ENCODE measurements at regions not wholly inside any gene's neighbourhood (a gene's known extent, or its start where the extent isn't known, plus 50 kb on each side); places are given as distances from the start of the nearest gene placed in this dataset.

DNA sequence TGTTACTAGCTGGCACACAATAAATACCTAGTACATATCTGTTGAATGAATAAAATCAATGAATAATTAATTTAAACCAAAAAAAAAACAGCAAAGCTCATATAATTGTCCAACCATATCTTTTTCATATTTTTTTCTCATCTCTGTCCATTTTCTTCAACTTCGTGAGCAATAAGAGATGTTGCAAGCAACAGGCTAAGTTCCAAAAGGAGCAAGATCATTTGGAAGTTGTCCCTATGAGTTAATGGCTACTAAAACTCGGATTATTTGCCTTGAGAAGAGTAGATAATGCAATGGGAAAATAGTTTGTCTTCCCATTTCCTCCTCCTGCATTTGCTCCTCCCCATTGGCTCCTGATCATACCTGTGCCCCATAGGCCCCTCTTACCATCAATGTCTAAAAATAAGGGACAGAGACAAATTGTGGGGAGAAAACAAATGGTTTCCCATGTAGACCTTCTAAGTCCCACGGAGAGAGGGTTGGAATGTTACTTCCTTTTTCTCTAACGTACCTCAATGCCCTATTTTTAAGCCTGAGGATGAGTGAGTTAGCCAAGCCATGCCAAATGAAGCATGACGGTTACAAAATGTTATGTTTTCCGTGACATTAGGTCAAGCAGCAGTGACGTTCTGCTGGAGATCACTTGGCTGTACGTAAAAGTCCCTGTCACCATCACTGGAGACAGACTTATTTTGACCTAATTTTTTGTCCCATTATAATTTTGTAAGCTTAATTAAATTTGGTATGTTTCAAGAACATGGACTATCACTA is 217.3 kb upstream of the PREP start:
- Mint-ChIP-seq H3K4me3 (no peak overlapping the region), H3K27ac (peak overlapping the region; percentile 61), H3K36me3 (ENCODE audit: insufficient read depth in 2 of 2) (peaks cover 0 to 6% of the 10 kb centered on the region in 2 donors), H3K27me3 (ENCODE audit: low read depth) (peaks cover 23% of the 10 kb centered on the region), H3K4me1 (ENCODE audit: low read depth) (peaks cover 6% of the 10 kb centered on the region), H3K9me3 (peaks cover 0 to 5% of the 10 kb centered on the region in 2 donors)
- DNase-seq (no peak), ATAC-seq (replicated peaks in 1 of 2) (no peak)

DNA sequence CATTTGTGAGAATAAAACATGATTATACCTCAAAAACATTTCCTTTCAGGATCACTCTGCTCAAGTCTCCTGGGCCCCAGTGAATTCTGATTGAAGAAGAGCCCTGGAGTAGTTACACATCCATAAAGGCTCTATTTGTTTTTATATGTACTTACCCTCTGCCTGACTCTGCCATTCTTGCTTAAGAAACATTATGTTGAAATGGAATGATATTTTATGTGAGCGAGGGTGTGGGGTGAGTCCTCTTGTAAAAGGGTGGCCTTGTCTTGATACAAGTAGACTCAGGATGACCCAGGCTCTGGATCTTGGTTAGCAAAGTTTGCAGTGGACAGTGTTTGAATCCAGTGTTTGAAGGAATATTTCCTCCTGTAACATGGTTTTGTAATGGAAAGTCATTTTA is 215.4 kb upstream of the PREP start:
- Mint-ChIP-seq H3K4me3 (no peak overlapping the region), H3K9me3 (peaks cover 0 to 5% of the 10 kb centered on the region in 2 donors), H3K27me3 (ENCODE audit: low read depth) (peaks cover 16% of the 10 kb centered on the region), H3K4me1 (ENCODE audit: low read depth) (peaks cover 6% of the 10 kb centered on the region), H3K27ac (no peak overlapping the region), H3K36me3 (ENCODE audit: insufficient read depth in 2 of 2) (peaks cover 2 to 7% of the 10 kb centered on the region in 2 donors)
- DNase-seq (no peak), ATAC-seq (replicated peaks in 1 of 2) (no peak)

DNA sequence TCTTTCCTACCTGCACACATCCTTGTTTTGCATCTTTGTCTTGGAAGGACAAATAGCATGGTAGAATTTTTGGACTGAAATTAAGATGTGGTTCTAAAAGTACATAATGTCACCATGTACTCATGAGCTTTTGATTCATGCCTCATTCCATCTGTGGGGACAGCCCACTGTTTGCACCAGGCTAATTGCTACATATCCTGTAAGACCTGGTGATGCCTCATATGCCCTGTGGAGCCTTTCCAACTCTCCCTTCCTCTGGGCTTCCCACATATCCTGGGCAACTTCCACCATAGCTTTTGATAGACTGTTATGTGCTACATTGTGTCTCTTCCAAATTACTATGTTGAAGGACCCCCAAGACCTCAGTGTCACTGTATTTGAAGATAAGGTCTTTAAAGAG is 213.6 kb upstream of the PREP start:
- no peak for ATAC-seq (replicated peaks in 1 of 2)
- H3K27ac Mint-ChIP-seq = no peak overlapping the region
- H3K4me1 Mint-ChIP-seq (ENCODE audit: low read depth) = peaks cover 6% of the 10 kb centered on the region
- H3K4me3 Mint-ChIP-seq = no peak overlapping the region
- peaks cover 2 to 7% of the 10 kb centered on the region in 2 donors for H3K36me3 Mint-ChIP-seq (ENCODE audit: insufficient read depth in 2 of 2)
- DNase-seq = no peak
- peaks cover 15% of the 10 kb centered on the region for H3K27me3 Mint-ChIP-seq (ENCODE audit: low read depth)
- peaks cover 0 to 5% of the 10 kb centered on the region in 2 donors for H3K9me3 Mint-ChIP-seq

DNA sequence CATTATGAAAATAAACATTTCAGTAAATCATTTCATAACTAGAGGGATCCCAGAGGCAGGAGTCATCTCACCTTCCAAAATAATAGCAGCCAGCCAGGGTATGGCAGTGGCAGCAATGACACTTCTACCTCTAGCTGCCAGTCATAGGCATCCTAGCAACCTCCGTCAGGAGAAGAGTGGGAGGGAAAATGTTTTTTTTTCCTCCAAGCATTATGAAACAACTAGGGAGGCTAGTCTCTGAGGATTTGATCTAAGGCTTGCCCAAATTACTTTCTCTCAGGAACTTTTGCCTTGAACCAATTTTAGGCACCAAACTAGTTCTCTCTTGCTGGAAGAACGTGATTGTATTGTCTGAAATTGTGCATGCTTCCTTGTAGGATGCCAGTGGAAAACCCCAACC is 208.7 kb upstream of the PREP start:
- Mint-ChIP-seq H3K9me3 (peaks cover 0 to 2% of the 10 kb centered on the region in 2 donors), H3K27me3 (ENCODE audit: low read depth) (peaks cover 18% of the 10 kb centered on the region), H3K4me3 (no peak overlapping the region), H3K27ac (no peak overlapping the region), H3K4me1 (ENCODE audit: low read depth) (peaks cover 7% of the 10 kb centered on the region), H3K36me3 (ENCODE audit: insufficient read depth in 2 of 2) (peaks cover 2 to 6% of the 10 kb centered on the region in 2 donors)
- DNase-seq (no peak), ATAC-seq (replicated peaks in 1 of 2) (no peak)

DNA sequence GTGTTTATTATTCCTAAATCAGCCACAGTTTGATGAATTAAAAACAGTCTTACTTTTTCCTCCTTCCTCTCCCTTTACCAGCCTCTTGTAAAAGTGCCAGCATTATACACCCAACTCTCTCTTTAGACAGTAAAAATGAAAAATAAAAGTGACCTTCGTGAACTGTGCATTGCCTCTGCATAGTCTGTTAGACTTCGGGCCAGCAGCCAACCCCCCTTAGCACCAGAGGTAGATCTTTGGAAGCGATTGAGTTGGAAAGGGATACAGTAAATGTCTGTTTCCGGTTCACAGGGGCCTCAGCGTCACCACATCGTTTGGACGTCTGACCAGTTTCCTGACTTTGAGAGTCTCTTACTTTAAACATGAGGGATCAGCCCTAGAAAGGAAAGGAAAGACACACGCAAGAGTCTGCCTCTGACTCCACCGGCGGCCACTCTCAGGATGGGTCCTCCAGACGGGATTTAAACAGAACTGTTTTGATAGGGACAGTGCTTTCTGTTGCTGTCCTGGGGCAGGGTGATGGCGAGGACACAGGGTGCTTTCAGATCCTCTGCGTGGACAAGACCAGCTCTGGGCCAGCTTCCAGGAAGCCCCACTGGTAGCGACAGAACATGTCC is 206.6 kb upstream of the PREP start:
- H3K27me3 Mint-ChIP-seq (ENCODE audit: low read depth) = peaks cover 27% of the 10 kb centered on the region
- H3K27ac Mint-ChIP-seq = no peak overlapping the region
- H3K36me3 Mint-ChIP-seq (ENCODE audit: insufficient read depth in 2 of 2) = peaks cover 3 to 6% of the 10 kb centered on the region in 2 donors
- no peak overlapping the region for H3K4me3 Mint-ChIP-seq
- DNase-seq (no peak), ATAC-seq (replicated peaks in 1 of 2) (no peak)
- H3K4me1 Mint-ChIP-seq (ENCODE audit: low read depth) = peaks cover 7% of the 10 kb centered on the region
- peaks cover 0 to 3% of the 10 kb centered on the region in 2 donors for H3K9me3 Mint-ChIP-seq

DNA sequence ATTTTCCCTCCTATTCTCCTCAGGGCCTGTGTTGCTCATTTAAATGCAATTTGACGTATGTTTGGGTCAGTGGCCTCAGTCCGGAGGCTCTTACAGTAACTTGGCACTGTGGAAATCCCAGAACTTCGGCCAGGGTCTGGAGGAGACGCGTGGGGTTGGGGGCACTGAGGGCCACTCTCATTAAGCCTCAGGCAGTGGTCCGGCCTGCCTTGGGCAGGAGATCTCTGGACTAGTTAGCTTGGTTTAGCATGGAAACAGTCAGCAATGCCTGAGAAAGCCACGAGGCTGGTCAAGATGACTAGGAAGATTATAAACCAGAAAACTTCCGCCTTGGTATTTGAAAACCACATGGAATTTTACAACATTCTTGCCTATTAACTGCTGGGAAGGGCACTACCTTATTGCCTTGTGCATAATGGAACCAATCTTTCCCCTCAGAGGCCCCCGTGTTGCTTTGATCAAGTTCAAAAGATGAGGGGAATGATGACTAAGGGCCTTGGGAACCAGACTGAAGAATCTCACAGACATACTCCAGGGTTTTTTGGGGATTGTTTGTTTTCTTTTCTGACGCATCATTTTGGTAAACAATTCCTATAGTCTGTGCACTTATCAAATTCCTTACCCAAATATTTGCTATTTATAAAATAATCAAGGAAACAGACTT is 206.0 kb upstream of the PREP start:
- no peak for DNase-seq
- ATAC-seq (replicated peaks in 1 of 2) = no peak
- Mint-ChIP-seq H3K27ac (no peak overlapping the region), H3K4me1 (ENCODE audit: low read depth) (peaks cover 7% of the 10 kb centered on the region), H3K36me3 (ENCODE audit: insufficient read depth in 2 of 2) (peaks cover 3 to 4% of the 10 kb centered on the region in 2 donors), H3K9me3 (peaks cover 0 to 3% of the 10 kb centered on the region in 2 donors), H3K27me3 (ENCODE audit: low read depth) (peaks cover 27% of the 10 kb centered on the region), H3K4me3 (no peak overlapping the region)

DNA sequence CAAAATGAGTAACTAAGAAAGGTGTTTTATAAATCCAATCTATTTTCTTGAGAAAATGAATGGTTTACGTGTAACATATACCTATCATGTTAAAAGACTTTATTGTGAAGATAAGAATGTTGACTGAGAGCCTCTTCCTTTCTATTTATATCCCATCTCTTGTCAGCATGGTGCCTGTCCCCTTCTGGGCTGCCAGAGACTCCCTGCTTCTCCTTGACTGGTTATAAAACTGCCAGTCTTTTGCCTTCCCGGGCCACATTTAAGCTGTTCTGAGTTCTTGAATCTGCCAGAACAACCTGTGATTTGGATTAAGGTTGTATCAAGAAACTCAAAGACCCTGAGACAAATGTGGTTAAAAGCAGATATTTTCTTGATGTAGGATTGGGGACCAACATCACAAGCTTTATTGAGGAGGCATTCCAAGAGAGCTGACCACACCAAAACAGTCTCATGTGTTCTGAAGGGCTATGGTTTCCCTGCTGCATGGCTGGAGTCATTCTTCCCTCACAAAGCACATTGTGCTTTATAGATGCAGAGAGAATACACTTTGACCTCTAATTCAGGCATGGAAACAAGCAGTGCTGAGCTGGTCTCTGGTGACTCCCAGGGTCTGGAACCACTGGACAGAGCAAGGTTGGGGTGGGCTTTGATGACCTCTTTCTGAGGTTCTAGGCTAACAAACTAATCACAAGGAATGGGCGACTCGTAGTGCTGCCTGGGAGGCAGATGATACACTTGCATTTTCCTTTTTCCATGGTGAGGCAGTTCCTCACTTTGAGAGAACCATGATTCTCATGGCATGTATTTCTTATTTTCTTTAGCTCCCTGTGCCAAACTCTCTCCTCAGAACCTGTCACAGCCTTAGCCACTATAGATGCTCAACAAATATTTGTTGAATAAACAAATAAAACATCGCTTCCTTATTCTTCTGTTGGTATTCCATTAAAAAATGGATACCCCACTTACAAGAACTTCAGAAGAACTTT is 205.0 kb upstream of the PREP start:
- peaks cover 7% of the 10 kb centered on the region for H3K4me1 Mint-ChIP-seq (ENCODE audit: low read depth)
- DNase-seq = no peak

DNA sequence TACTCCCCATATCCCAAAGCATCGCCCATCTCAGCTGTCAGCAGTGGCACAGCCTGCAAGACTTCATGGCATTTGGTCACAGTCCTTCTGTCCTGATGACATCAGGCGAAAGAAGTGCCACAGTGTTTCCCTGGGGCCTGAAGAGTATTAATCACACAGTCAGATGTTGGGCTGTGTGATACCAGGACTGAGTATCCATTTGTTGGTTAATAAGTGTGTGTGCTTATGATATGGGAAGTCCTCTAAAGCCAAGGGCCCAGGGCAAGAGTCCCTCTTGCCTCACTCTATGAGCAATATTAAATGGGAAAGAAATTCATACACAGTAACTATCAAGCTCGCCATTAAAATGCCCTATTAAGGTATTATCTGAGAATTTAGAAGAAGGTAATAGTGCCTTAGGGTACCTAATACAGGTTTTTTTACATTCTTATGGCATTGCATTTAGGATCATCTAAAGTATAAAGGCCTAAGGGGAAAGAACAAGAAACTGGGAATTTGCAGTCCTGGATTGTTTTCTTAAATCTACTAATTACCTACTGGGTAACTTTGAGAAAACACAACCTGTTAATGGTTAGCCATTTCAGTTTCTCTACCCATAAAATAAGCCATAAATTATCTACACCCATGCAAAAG is 204.1 kb upstream of the PREP start:
- H3K9me3 Mint-ChIP-seq = peaks cover 0 to 3% of the 10 kb centered on the region in 2 donors
- no peak overlapping the region for H3K4me3 Mint-ChIP-seq
- H3K4me1 Mint-ChIP-seq (ENCODE audit: low read depth) = peaks cover 13% of the 10 kb centered on the region
- peaks cover 27% of the 10 kb centered on the region for H3K27me3 Mint-ChIP-seq (ENCODE audit: low read depth)
- DNase-seq (no peak), ATAC-seq (replicated peaks in 1 of 2) (no peak)
- H3K27ac Mint-ChIP-seq = no peak overlapping the region
- H3K36me3 Mint-ChIP-seq (ENCODE audit: insufficient read depth in 2 of 2) = peaks cover 3 to 4% of the 10 kb centered on the region in 2 donors

More for the DNA sequence above, 205.0 kb upstream of the PREP start:
- Mint-ChIP-seq H3K4me3 (no peak overlapping the region), H3K27ac (no peak overlapping the region), H3K9me3 (peaks cover 0 to 3% of the 10 kb centered on the region in 2 donors), H3K36me3 (ENCODE audit: insufficient read depth in 2 of 2) (peaks cover 3 to 4% of the 10 kb centered on the region in 2 donors), H3K27me3 (ENCODE audit: low read depth) (peaks cover 27% of the 10 kb centered on the region)
- ATAC-seq (replicated peaks in 1 of 2) = no peak

DNA sequence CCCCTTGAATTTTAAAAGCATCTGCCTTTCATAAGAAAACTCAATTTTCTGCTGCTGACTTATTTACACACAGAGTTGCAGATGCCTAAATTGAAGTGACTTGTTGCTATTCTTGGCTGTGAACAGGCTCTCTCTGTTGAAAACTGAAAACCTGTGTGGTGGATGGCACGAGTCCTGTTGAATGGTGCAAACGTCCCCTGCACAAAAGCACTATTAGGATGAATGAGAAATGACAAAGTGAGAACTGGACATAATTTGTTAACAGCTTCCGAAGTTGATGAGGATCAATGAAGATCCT is 201.7 kb upstream of the PREP start:
- ATAC-seq (replicated peaks in 1 of 2) = no peak
- DNase-seq = no peak
- no peak overlapping the region for H3K4me3 Mint-ChIP-seq
- peaks cover 3 to 4% of the 10 kb centered on the region in 2 donors for H3K36me3 Mint-ChIP-seq (ENCODE audit: insufficient read depth in 2 of 2)
- peaks cover 31% of the 10 kb centered on the region for H3K4me1 Mint-ChIP-seq (ENCODE audit: low read depth)
- peaks cover 0 to 3% of the 10 kb centered on the region in 2 donors for H3K9me3 Mint-ChIP-seq
- peaks cover 21% of the 10 kb centered on the region for H3K27me3 Mint-ChIP-seq (ENCODE audit: low read depth)
- no peak overlapping the region for H3K27ac Mint-ChIP-seq

DNA sequence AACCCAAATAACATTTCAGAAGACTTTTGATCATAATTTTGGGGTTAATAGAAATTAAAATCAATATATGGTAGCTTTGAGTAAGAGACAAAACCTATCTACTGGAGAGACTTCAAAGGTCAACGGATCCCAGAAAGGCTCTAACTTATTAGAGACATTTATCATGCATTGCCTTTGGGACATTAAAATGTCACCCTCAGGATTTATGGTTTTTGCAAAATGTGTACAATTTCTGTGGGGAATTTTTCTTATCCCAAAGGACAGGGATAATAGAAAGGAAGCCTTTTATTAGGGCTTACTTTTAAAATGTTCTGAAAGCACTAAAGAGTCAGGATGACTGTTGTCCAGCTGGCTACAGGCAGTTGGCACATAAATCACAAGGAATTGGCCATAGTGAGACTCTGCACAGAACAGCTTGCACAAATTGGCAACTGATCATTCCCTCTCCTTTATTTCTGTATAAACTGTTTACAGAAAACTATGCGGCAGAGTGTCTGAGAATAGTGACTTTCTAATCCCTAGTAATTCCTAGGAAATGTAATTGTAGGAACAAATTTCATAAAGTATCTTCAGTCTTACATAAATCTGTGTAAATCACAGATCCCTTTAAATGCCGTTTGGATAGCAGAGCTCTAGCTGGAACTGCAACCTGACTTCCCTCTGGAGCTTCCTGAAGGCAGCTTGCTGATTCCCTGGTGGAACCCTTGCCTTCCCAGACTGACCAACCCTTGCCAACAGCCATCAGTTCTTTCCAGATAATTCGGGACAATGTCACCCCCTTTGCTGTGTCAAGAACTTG is 201.1 kb upstream of the PREP start:
- H3K4me1 Mint-ChIP-seq (ENCODE audit: low read depth) = peaks cover 25% of the 10 kb centered on the region
- peaks cover 3 to 4% of the 10 kb centered on the region in 2 donors for H3K36me3 Mint-ChIP-seq (ENCODE audit: insufficient read depth in 2 of 2)
- H3K27ac Mint-ChIP-seq = no peak overlapping the region
- peaks cover 0 to 3% of the 10 kb centered on the region in 2 donors for H3K9me3 Mint-ChIP-seq
- ATAC-seq (replicated peaks in 1 of 2) = no peak
- no peak for DNase-seq
- H3K4me3 Mint-ChIP-seq = no peak overlapping the region
- H3K27me3 Mint-ChIP-seq (ENCODE audit: low read depth) = peaks cover 16% of the 10 kb centered on the region

DNA sequence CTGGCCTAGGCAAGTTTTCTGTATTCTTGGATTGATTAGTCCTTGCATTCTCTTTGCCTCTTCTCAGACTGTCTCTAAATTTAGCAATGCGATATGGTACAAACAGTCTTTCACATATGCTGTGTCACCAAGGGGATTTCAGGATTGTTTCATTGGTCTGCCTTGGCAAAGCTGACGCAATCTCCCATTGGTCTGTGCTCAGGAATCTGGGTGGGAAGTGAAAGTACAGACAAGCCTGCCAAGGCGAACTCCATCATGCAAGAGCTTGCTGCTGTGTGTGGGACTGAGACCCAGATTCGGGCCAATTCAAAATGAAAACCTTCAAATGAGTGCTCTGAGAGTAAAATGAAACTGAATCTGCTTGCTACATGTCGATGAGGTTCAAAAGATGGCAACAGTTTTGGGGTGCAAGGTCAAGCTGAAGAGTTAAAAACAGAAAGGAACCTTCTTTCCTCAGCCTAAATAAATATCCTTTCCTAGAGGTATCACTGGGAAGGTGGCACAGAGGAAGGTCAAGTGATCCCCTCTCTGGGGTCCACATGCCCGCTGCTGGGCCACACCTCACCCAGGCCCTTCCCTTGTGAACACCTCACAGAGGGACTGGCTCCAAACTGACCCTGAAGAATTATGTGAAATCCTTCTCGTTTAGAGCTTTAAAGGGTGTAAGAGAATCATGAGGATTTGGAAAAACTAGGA is 198.8 kb upstream of the PREP start:
- peak overlapping the region; percentile 94 for H3K27ac Mint-ChIP-seq
- DNase-seq (peak; percentile 63 to 74), ATAC-seq (replicated peaks in 1 of 2) (peak; percentile 89 to 93)
- peaks cover 0 to 6% of the 10 kb centered on the region in 2 donors for H3K9me3 Mint-ChIP-seq
- H3K27me3 Mint-ChIP-seq (ENCODE audit: low read depth) = peaks cover 14% of the 10 kb centered on the region
- H3K36me3 Mint-ChIP-seq (ENCODE audit: insufficient read depth in 2 of 2) = peaks cover 6 to 7% of the 10 kb centered on the region in 2 donors
- H3K4me3 Mint-ChIP-seq = peak overlapping the region; percentile 55 to 83
- peaks cover 25% of the 10 kb centered on the region for H3K4me1 Mint-ChIP-seq (ENCODE audit: low read depth)

Measured in activated T-cell treated with anti-CD3 and anti-CD28 coated beads, Interleukin-2, amount 50 U/mL, for 72 hours (primary cell).